HG02571 (cell line): ENCODE measurements at regions not wholly inside any gene's neighbourhood (a gene's known extent, or its start where the extent isn't known, plus 50 kb on each side); places are given as distances from the start of the nearest gene placed in this dataset.

Experiments
- ATAC-seq: cut with Tn5 transposase; IDR thresholded peaks from one replicate; pipeline ENCODE4 v1.9.1; 2021; ENCODE audit warnings: mild to moderate bottlenecking, moderate library complexity; ENCODE audit not compliant: unreplicated experiment

DNA sequence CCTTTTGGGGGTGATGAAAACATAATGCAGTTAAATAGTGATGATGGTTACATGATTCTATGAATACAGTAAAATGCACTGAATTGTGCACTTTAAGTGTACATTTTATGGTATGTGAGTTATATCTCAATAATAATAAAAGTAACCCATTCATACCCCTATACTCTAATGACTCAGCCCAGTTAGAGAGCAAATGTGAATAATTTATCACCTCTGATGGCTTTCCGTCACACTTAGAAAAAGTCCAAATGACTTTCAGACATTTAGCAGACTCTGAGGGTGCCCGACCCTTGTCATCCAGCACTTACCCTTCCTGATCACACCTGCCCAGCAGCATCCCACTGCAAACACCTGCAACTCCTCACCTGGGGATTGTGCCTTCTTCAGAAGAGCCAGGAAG lies 148.1 kb upstream of the MAF start:
- no peak for ATAC-seq

DNA sequence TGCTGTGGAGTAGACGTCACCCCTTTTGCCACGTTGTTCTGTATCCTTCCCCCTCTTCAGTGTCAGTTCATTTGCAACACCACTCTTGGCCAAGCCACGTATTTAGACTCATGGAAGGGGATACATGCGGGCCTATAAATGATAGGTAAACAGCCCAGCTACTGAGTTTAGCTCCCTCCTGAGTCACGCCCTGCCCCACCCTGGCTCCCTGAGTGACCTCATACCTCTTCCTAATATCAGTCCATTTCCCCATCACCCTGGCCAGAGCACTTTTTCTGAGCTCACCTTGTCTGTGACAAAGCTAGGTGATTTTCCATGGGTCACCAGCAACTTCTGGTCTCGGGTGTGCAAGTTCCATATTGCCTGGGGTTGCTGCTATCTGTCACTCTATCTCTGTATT lies 147.2 kb upstream of the MAF start:
- ATAC-seq = no peak

DNA sequence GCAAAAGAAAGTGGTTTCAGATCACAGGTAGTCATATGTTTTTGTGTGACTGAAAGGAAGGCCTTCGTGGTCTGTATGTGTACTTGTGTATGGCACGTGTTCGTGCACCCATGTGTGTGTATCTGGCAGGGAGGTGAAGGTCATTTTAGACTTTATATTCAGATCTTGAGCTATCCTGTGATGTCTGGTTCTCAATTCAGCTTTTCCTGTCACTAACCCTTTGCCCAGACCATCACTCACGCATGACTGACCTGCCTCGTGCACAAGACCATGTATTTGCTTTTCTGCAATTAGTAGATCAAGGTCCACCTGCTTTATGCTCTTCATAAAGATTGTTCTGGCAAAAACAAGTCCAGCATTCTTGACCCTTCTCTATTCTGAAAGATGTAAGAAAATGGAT lies 139.7 kb upstream of the MAF start:
- no peak for ATAC-seq

DNA sequence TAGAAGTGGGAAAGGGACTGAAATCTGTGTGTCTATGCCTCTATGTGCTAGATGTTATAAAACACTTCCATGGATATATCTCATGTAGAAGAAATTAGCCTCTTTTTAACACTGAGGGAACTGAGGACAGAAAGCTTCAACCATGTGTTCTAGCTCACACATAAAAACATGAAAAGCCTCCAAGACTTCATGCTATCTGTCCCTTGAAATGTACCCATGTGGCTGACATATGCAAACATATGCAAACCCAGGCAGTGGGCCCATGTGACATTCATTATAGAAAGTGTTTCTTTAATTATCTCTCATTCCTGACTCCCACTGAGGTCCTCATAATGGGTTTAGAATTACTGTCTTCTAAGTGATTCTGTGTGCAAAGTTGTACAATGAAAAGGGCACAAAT lies 134.7 kb upstream of the MAF start:
- ATAC-seq = no peak

DNA sequence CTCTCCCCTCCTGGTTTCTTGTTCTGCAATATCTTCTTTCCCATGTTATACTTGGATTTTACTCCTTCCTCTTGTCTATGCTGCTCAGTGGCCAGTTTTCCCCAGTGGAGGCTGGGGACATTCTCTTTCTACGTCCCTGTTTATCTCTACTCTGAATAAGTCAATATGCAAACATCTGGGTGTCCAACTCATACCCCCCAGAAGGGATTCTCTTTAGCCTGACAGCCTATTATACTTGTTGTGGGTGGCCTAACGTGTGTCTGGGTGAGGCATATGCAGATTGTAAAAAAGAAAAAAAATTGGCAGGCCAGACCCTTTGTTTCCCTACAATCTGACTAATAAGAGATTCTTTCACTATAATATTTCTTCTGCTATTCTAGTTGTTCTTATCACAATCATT lies 134.2 kb upstream of the MAF start:
- no peak for ATAC-seq

DNA sequence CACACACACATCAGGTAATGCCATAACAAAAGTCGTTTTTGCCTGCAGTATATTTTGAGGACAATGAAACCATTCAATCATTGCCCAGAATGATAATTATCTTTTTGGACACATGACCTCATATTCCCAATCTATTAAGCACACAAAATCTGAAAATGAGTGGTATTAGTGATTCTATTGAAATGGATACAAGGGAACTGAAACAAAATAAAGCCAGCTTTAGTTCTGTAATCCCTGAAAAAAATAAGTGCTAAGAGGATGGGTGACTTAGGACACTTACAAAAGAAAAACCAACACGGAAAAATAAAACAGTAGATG lies 128.3 kb upstream of the MAF start:
- ATAC-seq = no peak

DNA sequence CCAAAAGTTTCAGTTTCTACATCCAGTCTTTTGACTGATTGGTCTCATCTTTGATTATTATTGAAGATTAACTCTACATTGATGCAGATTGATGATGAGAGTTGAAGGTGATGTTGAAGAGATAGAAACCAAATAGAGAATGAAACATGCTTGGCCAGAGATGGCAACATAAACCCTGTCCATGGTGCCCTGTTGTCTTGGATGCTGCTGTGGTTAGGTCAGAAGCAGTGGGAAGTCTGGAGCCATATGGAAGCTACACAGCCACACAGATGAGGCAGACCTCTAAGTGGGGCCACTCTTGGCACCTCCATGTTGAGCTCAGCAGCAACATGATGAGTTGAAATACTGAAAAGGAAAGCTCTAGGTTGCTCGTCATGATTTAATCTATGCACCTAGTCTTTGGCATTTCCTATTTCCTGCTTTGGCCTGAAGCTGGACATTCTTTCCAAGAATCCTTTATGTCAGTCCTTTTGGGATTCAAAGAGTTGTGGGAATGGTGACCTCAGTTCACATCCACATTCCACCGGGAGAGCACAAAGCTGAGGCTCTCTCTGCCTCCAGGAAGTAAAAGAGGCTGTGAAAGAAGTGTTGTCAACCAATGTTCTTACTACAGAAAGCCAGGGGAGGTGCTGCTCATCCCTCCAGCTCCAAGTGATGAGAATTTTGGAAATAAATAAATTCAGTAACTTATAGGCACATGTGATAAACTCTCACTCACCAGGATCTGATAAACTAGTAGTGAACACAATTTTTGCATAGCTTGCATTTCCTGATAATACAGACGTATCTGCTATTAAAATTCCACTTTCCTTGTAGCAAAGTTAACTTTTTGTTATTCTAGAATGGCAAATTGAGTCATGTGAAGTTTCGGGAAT lies 127.7 kb upstream of the MAF start:
- no peak for ATAC-seq

DNA sequence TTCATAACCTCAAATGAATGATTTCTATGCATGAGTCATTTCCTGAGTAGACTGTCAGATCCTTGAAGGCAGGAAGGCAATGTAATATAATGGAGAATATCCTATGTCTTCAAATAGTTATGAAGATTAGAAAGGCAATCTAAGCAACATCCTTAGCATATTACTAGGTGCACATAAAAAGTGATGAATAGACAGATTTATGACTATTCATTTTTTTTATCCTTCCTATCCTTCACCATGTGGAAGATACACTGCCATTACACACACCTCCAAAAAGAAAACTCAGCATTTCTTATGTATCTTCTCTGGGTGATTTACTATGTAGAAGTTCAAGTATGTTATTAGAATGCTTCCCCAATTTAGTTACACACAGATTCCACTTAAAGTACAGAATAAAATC lies 126.4 kb upstream of the MAF start:
- no peak for ATAC-seq

DNA sequence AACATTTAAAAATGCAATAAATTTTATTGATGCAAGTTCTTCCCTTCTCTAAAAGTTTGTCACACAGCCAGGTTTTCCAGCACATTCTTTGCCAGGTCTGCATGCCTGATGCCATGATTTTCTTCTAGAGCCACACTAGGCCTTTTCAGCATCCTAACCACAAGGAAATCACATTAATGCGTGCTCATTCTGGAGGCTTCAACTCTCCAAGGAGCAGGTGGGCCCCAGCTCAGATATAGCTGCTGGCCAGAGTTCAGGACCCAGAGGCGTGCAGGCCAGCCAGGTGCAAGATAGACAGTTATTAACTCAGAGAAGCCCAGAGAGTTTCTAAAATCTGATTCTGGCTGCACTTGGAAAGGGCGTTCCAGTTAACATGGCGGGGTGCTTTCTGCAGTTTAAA lies 124.5 kb upstream of the MAF start:
- ATAC-seq = no peak

DNA sequence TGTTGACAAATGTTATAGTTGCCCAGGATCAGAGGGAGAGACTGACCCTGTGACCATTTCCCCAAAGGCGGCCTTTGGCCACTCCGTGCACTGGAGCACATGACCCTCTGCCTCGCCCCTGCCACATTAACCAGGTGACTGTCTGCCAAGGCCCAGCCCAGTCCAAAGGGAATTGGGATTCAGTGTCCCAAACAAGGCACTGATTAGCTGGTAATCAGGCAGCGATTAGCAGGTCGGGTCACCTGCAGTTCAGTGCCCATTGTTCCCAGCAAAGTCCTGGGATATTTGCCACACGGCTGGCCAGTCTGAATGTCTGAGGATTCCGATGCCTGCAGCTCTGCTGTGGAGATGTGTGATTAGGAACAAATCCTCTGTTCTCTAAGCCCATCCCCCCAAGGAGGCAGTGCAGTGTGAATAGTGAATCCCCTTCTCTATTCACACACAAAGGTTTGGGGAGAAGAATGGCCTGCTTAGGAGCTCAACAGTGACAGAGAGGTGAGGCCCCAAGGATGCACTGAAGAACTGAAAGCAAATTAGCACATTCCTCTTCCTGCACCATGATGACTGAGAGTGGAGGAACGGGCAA lies 123.1 kb upstream of the MAF start:
- ATAC-seq = no peak

DNA sequence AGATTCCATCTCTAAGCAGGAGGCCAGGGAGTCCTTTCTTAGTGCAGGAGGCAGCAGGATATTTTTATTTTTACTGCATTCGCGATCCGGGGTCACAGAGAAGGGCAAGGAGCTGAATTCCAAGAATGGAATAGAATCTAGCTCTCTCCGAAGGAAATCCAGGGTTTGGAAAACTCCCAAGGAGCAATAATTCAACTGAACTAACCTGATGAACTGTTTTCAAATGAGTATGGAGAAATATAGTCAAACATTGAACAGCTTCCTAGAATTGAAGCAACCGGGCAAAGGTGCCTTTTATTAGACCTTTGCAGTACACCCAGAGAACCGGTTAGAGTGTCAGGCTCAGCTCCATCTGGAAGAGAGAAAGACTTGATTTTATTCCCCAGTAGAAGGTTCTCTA lies 120.7 kb upstream of the MAF start:
- no peak for ATAC-seq

DNA sequence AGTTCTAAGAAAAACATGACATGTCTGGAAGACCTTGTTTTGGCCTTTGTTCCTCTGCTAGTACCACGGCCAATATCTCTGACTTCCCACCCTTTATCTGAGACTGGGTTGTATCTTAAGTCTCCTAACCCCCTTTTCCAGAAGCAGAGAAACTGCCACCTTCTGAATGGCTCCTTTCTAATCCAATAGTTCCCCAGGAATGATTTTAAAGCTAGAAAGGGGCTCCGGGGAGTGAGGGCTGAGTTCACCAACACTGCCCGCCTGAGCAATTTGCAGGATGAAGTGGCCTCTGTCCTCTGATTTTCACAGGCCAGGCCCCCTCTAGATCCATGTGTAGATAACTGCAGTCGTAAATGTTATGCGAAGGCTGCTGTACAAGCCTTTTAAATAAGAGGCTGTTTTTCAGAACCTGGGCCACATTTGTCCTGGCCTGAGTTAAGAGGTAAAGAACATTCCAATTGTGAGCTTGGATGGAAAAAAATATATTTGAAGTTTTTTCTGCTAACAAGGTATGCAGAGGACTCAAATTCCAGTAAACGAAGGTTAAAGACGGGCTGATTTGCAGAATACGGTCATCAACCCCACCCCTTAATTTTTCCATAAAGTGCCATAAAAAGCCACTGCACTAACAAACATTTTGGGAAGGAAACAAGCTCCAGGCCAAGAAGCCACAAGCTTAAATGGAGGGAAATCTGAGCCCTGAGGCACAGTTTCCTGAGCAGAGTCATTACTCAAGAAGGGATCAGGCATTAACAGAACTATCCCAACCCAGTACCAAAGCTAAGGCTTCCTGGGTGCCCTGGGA lies 117.0 kb upstream of the MAF start:
- no peak for ATAC-seq

DNA sequence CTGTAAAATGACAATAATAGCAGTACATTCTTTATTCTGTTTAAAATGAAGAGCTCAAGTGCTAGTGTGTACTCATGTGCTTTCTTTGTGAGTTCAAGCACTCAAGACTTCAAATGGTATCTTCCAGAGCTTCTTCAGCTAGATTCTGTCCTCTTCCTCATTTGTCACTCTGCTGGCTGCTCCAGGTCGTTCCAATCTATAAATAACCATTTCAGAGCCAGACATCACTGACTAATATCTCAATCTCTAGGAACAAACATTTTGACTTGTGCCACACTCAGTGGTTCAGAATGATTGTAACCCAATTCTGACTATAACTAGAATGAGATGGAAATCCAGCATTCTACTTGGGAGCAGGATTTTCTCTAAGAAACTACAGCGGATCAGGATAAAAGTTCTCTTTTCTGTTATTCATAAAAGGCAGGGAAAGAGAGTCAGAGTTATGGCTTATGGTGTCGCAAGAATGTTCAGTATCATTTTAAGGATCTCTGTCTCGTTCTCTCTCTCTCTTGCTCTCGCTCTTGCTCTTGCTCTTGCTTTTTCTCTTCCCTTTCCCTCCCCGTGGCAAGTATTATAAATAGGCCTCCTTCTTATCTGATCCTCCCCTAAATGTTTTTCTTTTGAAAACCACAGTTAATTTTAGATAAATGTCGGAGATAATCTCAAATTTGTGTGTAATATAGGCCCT lies 116.3 kb upstream of the MAF start:
- no peak for ATAC-seq

DNA sequence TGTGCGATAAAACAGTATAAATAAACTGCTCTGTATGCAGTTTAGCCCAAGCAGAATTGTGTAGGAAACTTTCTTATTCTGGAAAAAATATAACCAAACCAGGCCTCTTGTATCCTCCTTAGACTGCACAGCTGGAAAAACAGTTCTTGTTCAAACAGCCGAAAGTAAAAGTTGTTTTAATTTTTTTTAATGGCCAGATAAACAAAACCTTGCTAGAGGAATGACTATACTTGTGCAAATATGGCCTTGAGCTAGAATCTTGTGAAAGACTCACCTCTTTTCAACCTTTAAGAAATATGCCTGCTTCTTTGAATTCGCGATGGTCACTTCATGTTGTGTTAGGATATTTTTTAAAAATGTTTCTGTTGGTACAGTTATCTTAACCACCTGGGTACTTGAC lies 114.5 kb upstream of the MAF start:
- ATAC-seq = no peak

DNA sequence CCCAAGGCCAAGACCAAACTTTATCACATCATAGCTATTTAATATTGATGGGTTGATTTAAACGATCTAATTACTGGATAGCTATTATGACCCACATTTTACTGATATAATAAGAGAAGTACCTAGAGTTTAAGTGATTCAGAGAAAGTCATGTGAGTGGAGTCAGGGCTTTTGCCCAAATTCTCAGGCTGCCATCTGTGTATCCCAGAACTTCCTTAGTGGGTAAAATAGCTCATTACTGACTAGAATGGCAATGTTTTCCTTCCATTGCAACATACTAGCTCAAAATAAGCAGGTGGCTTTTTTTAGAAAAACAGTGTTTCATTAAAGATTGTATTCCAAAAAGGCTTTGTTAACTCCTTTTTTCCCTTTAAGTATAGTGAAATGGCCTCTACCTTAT lies 113.9 kb upstream of the MAF start:
- no peak for ATAC-seq

DNA sequence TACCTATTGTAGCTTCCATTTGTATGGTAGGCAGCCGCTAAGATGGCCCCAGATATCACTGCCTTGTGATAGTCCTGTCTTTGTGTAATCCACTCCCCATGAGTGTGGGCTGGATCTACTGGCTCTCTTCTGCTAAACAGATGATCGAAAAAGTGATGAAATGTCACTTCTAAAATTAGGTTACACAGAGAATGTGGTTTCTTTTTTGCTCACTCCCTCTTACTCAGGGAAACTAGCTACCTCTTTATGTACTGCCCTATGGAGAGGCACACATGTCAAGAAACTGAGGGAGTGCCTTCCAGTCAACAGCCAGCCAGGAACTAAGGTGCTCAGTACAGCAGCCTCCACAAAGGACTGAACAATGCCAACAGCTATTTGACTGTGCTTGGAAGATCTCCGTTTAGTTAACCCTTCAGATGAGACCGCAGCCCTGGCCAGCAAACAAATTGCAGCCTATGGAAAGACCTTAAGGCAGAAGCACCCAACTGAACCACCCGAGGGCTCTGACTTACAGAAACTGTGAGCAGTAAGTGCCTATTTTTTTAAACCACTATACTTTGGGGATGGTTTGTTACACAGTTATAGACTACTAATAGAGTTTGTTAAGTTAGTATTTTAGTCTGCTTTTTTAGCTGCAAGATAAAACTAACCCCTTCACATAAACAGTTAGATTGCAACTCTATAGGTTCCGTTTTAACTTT lies 113.2 kb upstream of the MAF start:
- no peak for ATAC-seq

DNA sequence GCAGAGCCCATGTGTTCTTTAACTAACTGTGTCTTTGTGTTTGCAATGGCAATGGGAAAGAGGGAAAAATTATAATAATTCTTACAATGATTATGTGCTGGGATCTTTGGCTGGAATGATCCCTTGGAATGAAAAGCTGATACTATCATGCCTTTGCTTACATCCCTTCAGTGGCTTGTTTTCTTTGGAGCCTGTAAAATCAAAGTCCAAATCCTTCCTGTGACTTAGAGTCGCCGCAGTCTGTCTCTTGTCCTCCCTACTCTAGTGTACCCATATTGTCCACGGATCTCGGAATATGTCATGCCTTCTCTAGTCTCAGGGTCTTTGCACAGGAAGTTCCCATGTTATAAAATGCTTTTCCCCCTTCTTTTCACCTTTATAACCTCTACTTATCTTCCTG lies 111.7 kb upstream of the MAF start:
- no peak for ATAC-seq

DNA sequence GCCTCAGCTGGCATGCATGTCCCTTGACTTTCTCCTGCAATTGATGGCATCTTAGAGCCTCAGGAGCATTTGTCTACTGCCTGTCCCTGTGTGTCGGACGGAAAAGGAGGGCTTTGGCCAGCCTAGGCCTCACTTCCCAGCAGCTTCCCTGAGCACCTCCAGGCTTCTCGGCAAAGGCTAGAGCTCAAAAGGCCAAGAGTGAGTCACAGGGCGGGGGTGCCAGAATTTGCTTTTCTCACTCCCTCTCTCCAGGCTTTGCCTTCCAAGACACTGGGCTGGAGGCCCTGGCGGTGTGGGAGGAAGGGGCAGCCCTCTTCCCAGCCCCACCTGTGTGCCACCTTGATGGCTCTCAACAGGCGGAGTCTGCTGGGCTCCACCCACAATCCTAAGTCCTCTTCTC lies 107.3 kb upstream of the MAF start:
- no peak for ATAC-seq

DNA sequence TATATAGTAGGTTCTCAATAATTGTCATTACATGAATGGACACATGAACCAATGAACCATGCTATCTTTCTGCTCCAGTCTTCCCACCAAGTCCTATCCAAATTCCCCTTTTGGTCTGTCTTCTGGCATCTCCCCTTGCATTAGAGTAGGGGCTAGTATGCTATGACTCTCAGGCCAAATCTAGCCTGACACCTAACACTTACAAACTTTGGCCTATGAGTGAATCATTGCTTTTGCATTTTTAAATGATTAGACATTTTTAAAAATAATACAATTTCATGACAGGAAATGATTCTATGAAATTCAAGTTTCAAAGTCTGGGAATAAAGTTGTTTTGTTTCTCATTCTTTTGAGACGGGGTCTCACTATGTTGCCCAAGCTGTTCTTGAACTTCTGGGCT lies 102.5 kb upstream of the MAF start:
- ATAC-seq = no peak

DNA sequence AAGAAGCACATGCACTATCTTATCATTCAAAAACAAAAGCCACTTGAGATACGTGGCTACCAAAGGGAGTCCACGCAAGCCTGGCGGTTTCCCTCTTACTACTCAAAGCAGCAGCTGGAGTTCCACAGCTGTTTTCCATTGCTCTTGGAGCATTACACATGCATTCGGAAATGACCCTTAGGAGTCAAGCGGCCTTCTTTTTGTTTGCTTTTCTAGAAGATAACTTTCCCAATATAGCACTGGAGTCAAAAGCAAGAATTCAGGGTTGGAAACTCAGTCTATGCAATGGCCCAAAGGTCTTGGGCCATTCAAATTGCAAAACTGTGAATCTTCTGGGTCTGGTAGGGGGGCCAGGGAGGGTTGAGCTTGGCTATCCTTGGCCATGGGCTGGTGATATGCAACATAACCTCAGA lies 97.8 kb upstream of the MAF start:
- ATAC-seq = no peak

DNA sequence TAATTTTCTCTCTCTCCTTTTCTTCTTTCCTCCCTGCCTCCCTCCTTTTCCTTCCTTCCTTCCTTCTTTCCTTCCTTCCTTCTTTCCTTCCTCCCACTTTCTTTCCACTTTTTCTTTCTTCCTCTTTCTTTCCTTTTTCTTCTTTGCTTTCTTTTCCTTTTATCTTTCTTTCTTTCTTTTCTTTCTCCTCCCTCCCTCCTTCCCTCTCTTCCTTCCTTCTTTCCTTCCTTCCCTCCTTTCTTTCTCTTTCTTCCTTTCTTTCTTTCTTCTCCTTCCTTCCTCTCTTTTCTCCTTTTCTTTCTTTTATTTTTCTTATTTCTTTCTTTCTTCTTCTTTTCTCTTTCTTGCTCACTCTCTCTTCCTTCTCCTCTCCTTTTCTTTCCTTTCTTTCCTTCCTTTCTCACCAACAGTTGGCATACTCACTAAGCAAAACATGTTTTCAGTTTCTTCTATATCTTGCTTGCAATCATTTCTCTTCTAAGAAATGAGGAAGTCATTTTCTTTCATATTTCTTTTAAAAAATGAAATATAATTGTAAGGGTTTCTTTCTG lies 97.1 kb upstream of the MAF start:
- ATAC-seq = no peak
